Fibroblast of villous mesenchyme (primary cell): ENCODE measurements at regions not wholly inside any gene's neighbourhood (a gene's known extent, or its start where the extent isn't known, plus 50 kb on each side); places are given as distances from the start of the nearest gene placed in this dataset.

Experiments used
- DNase-seq: peaks from one replicate; pipeline ENCODE4 v3.0.0-alpha.2; 2010; ENCODE audit warnings: low read depth
- H3K4me3 ChIP-seq: 2 replicates; pipeline ENCODE4 v1.5.1; 2011; ENCODE audit warnings: low read depth, mild to moderate bottlenecking, low read length
- CTCF ChIP-seq: IDR thresholded peaks from 2 replicates; pipeline ENCODE4 v1.5.1; 2012; ENCODE audit warnings: low read depth, mild to moderate bottlenecking, low read length; ENCODE audit not compliant: insufficient read depth

DNA sequence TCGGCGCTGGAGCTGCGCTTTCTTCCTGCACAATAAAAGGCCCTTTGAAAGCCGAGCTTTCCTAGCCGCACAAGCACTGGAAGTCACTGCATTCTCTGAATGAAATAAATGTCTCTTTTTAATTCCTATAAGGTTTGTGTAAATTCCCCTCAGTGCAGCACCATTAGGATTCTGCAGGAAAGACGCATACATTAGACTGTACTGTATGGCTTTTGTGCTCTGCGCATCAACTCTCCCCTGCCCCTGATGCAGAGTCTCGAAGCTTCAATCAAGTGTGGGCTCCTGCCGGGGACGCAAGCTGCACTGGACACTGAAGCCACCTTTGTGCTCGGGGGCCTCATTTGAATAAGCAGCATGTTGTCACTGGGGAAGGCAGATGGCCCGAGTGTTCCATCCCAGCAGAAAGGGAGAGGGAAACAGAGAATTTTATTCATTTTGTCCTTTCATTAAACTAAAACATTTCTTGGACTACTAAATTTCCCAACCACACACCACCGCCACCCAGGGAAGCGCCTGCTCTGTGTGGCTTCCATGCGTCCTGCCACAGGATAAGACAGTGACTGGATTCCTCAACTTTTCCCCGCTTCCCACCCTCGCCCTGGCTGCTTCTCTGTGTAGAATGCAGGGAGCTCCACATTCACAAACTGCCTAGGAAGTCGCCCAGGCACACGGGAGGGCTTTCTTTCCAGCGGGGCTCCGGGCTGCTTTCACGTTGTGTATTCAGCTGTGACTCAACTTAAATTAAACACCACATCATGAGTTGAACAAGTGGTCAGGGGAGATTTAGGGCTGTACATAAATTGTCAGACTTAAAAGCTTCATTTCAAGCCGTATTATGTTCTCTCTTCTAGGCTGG lies 635.4 kb downstream of the IRX1 start:
- no peak for DNase-seq
- H3K4me3 ChIP-seq: no peak overlapping the region
- TF ChIP-seq CTCF: no peak

GRCh38 chr5:4232084-4232483 lies 636.5 kb downstream of the IRX1 start:
- no peak for TF ChIP-seq CTCF
- no peak for DNase-seq
- H3K4me3 ChIP-seq: no peak overlapping the region

DNA sequence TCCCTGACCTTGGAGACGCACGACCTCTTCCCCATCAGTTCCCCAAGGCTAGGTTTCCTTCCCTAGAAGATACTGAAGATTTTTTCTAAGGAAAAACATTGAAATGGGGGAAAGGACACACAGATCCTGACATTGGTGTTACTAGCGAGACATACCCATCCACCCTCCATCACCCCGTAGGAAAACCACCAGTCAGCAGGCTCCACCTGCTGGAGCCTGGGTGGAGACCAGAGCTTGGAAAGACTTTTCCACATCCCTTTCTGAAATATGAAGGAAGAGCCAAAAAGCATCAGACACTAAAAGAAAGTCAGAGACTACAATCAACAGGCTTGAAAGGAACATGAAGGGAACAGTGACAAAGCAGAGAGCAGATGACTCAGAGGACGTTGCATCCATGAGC lies 638.0 kb downstream of the IRX1 start:
- no peak overlapping the region for H3K4me3 ChIP-seq
- TF ChIP-seq CTCF: no peak
- no peak for DNase-seq

GRCh38 chr5:4243479-4244264 lies 648.0 kb downstream of the IRX1 start:
- H3K4me3 ChIP-seq: no peak overlapping the region
- no peak for TF ChIP-seq CTCF
- DNase-seq: no peak

- no peak for DNase-seq
- no peak for TF ChIP-seq CTCF
- H3K4me3 ChIP-seq: no peak overlapping the region
These were observed 648.7 kb downstream of the IRX1 start for GRCh38 chr5:4244306-4244705.

- TF ChIP-seq CTCF: no peak
- H3K4me3 ChIP-seq: no peak overlapping the region
- DNase-seq: no peak
These were observed 649.4 kb downstream of the IRX1 start for GRCh38 chr5:4245076-4245475.

GRCh38 chr5:4245511-4245910 lies 649.9 kb downstream of the IRX1 start:
- H3K4me3 ChIP-seq: no peak overlapping the region
- DNase-seq: no peak
- TF ChIP-seq CTCF: no peak
